Mammary epithelial cell (primary cell): ENCODE measurements at regions not wholly inside any gene's neighbourhood (a gene's known extent, or its start where the extent isn't known, plus 50 kb on each side); places are given as distances from the start of the nearest gene placed in this dataset.

ENCODE experiments used
- CTCF ChIP-seq, 2 donors: IDR thresholded peaks in 1 of 2; conservative IDR thresholded peaks in 1 of 2; 2 replicates each; pipeline ENCODE4 v1.5.1; 2011 to 2012; ENCODE audit warnings: inconsistent platforms in 2 of 2, low read length in 2 of 2, mild to moderate bottlenecking in 2 of 2, control low read depth in 1 of 2, low read depth in 1 of 2; ENCODE audit not compliant: insufficient read depth in 1 of 2; ENCODE audit errors: extremely low read depth in 1 of 2
- EZH2 ChIP-seq: IDR thresholded peaks from 2 replicates; pipeline ENCODE4 v1.6.1; 2012; ENCODE audit warnings: low read length, inconsistent platforms, borderline replicate concordance

GRCh38 chr3:80285388-80285787 is 517.6 kb upstream of the ROBO1 start:
- TF ChIP-seq CTCF (conservative IDR thresholded peaks at IDR 0.05 in 1 of 2, IDR thresholded peaks at IDR 0.05 in 1 of 2; ENCODE audit: extremely low read depth in 1 of 2, insufficient read depth in 1 of 2, low read depth in 1 of 2, low read length in 2 of 2) (no peak), EZH2 (no peak)
